B cell (primary cell): ENCODE measurements at regions not wholly inside any gene's neighbourhood (a gene's known extent, or its start where the extent isn't known, plus 50 kb on each side); places are given as distances from the start of the nearest gene placed in this dataset.

Experiments used
- ATAC-seq: fragments of 200-7000 bp; cut with Tn5 transposase; one replicate; pipeline ENCODE4 v1.10.0; 2021; ENCODE audit warnings: low read depth, mild to moderate bottlenecking, moderate number of reproducible peaks, moderate library complexity
- CTCF ChIA-PET: fragments of 350-600 bp; sonication (Branson Sonifier 250); formaldehyde crosslinking; loops from one replicate; lab custom pipeline; 2021; ENCODE audit warnings: antibody characterized with exemption, inconsistent platforms; lab: Charles Lee
- POLR2A ChIA-PET: fragments of 350-600 bp; sonication (Branson Sonifier 250); formaldehyde crosslinking; loops from one replicate; lab custom pipeline; 2021; ENCODE audit warnings: antibody characterized with exemption; lab: Charles Lee
- DNase-seq: peaks from one replicate; pipeline ENCODE4 v3.0.0; 2013
- H2AFZ ChIP-seq: 2 replicates; pipeline ENCODE4 v1.6.1; 2012; ENCODE audit warnings: mild to moderate bottlenecking, low read depth, low read length; ENCODE audit not compliant: insufficient read depth, poor library complexity, severe bottlenecking
- H3K27ac ChIP-seq, 2 donors: 1 replicate in 1 of 2; 2 replicates in 1 of 2; pipeline ENCODE4 v1.5.1; 2012 to 2013; ENCODE audit warnings: low read length in 2 of 2, mild to moderate bottlenecking in 2 of 2, moderate library complexity in 1 of 2
- H3K27me3 ChIP-seq, 4 experiments: fragments of 200-600 bp in 1 of 4; sonication (generic) in 1 of 4; replicated peaks in 1 of 4; 1 replicate in 2 of 4; 2 replicates in 2 of 4; pipeline versions ENCODE4 v1.6.1 to v1.7.0; 2013 to 2016; ENCODE audit warnings: low read length in 3 of 4, mild to moderate bottlenecking in 2 of 4, mixed read lengths in 1 of 4, moderate library complexity in 1 of 4; ENCODE audit not compliant: insufficient read depth in 4 of 4, control insufficient read depth in 3 of 4; ENCODE audit errors: control extremely low read depth in 1 of 4
- H3K36me3 ChIP-seq, 2 experiments: replicated peaks in 1 of 2; 1 replicate in 1 of 2; 2 replicates in 1 of 2; pipeline versions ENCODE4 v1.6.1 to v1.7.1; 2013; ENCODE audit warnings: low read length in 1 of 2; ENCODE audit not compliant: insufficient read depth in 2 of 2, control insufficient read depth in 1 of 2; ENCODE audit errors: control extremely low read depth in 1 of 2, extremely low read depth in 1 of 2
- H3K4me1 ChIP-seq, 2 donors: fragments of 200-600 bp in 1 of 2; sonication (generic) in 1 of 2; 1 replicate in 1 of 2; 2 replicates in 1 of 2; pipeline versions ENCODE4 v1.5.1 to v1.6.1; 2013 to 2017; ENCODE audit warnings: low read length in 2 of 2; ENCODE audit not compliant: control insufficient read depth in 2 of 2, insufficient read depth in 2 of 2
- H3K4me2 ChIP-seq: replicated peaks from 2 replicates; pipeline ENCODE3; 2012; ENCODE audit warnings: mild to moderate bottlenecking, low read depth, low read length; ENCODE audit not compliant: poor library complexity, severe bottlenecking
- H3K4me3 ChIP-seq, 5 experiments: fragments of 200-600 bp in 1 of 5; sonication (generic) in 1 of 5; 1 replicate in 3 of 5; 2 replicates in 2 of 5; pipeline versions ENCODE4 v1.5.1 to v1.7.0; 2011 to 2016; ENCODE audit warnings: low read length in 4 of 5, mild to moderate bottlenecking in 4 of 5, low read depth in 2 of 5, control low read depth in 1 of 5, moderate library complexity in 1 of 5; ENCODE audit not compliant: insufficient read depth in 1 of 5; ENCODE audit errors: control extremely low read depth in 1 of 5, extremely low read depth in 1 of 5
- H3K79me2 ChIP-seq: fragments of 200-600 bp; sonication (generic); one replicate; pipeline ENCODE4 v1.6.0; 2016; ENCODE audit warnings: low read length; ENCODE audit not compliant: control insufficient read depth, insufficient read depth
- H3K9ac ChIP-seq: fragments of 200-600 bp; sonication (generic); 2 replicates; pipeline ENCODE4 v1.6.1; 2017; ENCODE audit warnings: mild to moderate bottlenecking, low read length, moderate library complexity
- H3K9me3 ChIP-seq, 3 donors: one replicate each; pipeline versions ENCODE4 v1.6.1 to v1.7.1; 2013; ENCODE audit warnings: low read length in 2 of 3; ENCODE audit not compliant: control insufficient read depth in 2 of 3, insufficient read depth in 1 of 3; ENCODE audit errors: control extremely low read depth in 1 of 3
- H4K20me1 ChIP-seq: 2 replicates; pipeline ENCODE4 v1.6.0; 2012; ENCODE audit warnings: mild to moderate bottlenecking, low read length; ENCODE audit not compliant: insufficient read depth, control insufficient read depth, poor library complexity, severe bottlenecking
- H3K27ac Mint-ChIP-seq: one replicate; pipeline ENCODE4 v1.8.0; 2021; ENCODE audit warnings: mixed read lengths
- H3K27me3 Mint-ChIP-seq: one replicate; pipeline ENCODE4 v1.8.0; 2021; ENCODE audit warnings: mixed read lengths
- H3K4me1 Mint-ChIP-seq: one replicate; pipeline ENCODE4 v1.8.0; 2021; ENCODE audit warnings: mixed read lengths
- H3K4me3 Mint-ChIP-seq: one replicate; pipeline ENCODE4 v1.8.0; 2021; ENCODE audit warnings: mixed read lengths
- H3K9me3 Mint-ChIP-seq: one replicate; pipeline ENCODE4 v1.8.0; 2022; ENCODE audit warnings: mixed read lengths; ENCODE audit not compliant: insufficient read depth
- EZH2 ChIP-seq: IDR thresholded peaks from 2 replicates; pipeline ENCODE4 v1.6.1; 2012; ENCODE audit warnings: borderline replicate concordance, low read depth, mild to moderate bottlenecking, moderate library complexity, low read length; ENCODE audit not compliant: insufficient read depth, poor library complexity, severe bottlenecking
- WGBS: methylation state at CpG from one replicate; pipeline ENCODE4 v1.1.5; 2013; ENCODE audit warnings: missing lambda C conversion rate; ENCODE audit not compliant: insufficient coverage; 5-methylcytosine and 5-hydroxymethylcytosine counted together
- intact Hi-C: fragments of 100-400 bp; cut with micrococcal nuclease; formaldehyde crosslinking; loops from one replicate; pipeline ENCODE4 v1.10.0; 2022
- TF ChIP-seq, protein P1 (sequence below): fragments of 200-600 bp; IDR thresholded peaks from one replicate; pipeline ENCODE4 v1.8.0; 2022; ENCODE audit warnings: antibody characterized with exemption, mild to moderate bottlenecking

DNA sequence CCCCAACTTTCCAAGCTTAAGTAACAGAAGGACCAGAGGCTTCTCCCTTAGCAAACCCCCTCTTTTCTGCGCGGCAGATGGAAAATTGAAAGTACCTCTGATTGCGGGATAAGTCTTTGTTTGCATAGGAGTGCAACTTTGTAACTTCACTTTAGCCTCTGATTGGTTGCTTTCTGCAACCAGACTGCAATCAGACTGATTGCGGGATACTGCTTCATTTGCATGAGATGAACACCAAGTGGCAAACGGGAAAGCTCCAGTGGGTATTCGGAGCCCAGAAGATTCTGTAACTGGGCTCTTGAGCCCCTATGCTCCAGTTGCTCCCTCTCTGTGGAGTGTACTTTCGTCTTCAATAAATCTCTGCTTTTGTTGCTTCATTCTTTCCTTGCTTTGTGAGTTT, 260.6 kb downstream of the BAMBI start:
- no peak for ATAC-seq
- intact Hi-C loops, result no loop called here
- no peaks in the 10 kb centered on the region for H3K36me3 ChIP-seq
- Mint-ChIP-seq H3K4me3 (no peak overlapping the region), H3K9me3 (no peaks in the 10 kb centered on the region), H3K4me1 (no peaks in the 10 kb centered on the region), H3K27ac (no peak overlapping the region), H3K27me3 (no peaks in the 10 kb centered on the region)
- no peak overlapping the region for H3K4me2 ChIP-seq
- no peak overlapping the region for H3K9ac ChIP-seq
- no peak overlapping the region for H2AFZ ChIP-seq
- no peaks in the 10 kb centered on the region for H3K27me3 ChIP-seq
- no peak for DNase-seq
- H3K4me1 ChIP-seq, result no peaks in the 10 kb centered on the region
- POLR2A ChIA-PET, result no interaction called here
- H4K20me1 ChIP-seq, result no peaks in the 10 kb centered on the region
- CTCF ChIA-PET, result no interaction called here
- peaks cover 0 to 23% (median 1%) of the 10 kb centered on the region in 3 donors for H3K9me3 ChIP-seq
- no peak overlapping the region for H3K27ac ChIP-seq
- no peaks in the 10 kb centered on the region for H3K79me2 ChIP-seq
- WGBS, result 77% methylated on average over 4 of the region's 7 CpGs
- TF ChIP-seq EZH2, result no peak
- TF ChIP-seq, protein P1, sequence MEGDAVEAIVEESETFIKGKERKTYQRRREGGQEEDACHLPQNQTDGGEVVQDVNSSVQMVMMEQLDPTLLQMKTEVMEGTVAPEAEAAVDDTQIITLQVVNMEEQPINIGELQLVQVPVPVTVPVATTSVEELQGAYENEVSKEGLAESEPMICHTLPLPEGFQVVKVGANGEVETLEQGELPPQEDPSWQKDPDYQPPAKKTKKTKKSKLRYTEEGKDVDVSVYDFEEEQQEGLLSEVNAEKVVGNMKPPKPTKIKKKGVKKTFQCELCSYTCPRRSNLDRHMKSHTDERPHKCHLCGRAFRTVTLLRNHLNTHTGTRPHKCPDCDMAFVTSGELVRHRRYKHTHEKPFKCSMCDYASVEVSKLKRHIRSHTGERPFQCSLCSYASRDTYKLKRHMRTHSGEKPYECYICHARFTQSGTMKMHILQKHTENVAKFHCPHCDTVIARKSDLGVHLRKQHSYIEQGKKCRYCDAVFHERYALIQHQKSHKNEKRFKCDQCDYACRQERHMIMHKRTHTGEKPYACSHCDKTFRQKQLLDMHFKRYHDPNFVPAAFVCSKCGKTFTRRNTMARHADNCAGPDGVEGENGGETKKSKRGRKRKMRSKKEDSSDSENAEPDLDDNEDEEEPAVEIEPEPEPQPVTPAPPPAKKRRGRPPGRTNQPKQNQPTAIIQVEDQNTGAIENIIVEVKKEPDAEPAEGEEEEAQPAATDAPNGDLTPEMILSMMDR, result no peak
- H3K4me3 ChIP-seq, result no peak overlapping the region

DNA sequence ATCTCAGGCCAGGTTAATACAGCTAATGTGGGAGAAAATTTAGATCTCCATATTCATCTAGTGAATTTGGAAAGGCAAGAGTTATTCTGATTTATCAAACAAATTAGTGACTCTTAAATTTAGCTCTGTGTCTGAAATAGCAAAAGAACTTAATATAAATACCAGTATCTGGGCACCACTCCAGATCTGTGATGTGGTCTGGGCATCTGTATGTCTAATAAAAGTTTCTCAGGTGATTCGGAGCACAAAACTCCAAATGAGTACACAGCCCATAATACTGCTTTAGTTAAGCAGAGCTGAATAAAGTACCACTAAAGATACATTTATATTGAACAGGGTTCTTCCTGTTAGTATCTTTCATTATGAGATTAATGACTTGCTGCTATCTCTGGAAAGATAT, 261.4 kb downstream of the BAMBI start:
- Histone ChIP-seq H3K4me2 (no peak overlapping the region), H3K27me3 (no peaks in the 10 kb centered on the region), H3K9ac (no peak overlapping the region), H3K79me2 (no peaks in the 10 kb centered on the region), H3K27ac (no peak overlapping the region), H3K9me3 (peaks cover 0 to 21% (median 0%) of the 10 kb centered on the region in 3 donors), H3K36me3 (no peaks in the 10 kb centered on the region), H3K4me3 (no peak overlapping the region), H2AFZ (no peak overlapping the region), H4K20me1 (no peaks in the 10 kb centered on the region), H3K4me1 (no peaks in the 10 kb centered on the region)
- H3K9me3 Mint-ChIP-seq, result no peaks in the 10 kb centered on the region
- intact Hi-C loops, result no loop called here
- no CpG with 5 or more reads among the region's 1 CpG for WGBS
- H3K4me1 Mint-ChIP-seq, result no peaks in the 10 kb centered on the region
- no peaks in the 10 kb centered on the region for H3K27me3 Mint-ChIP-seq
- DNase-seq (no peak), ATAC-seq (no peak)
- TF ChIP-seq EZH2, result no peak
- TF ChIP-seq, protein P1, result no peak
- ChIA-PET POLR2A (no interaction called here), CTCF (no interaction called here)
- no peak overlapping the region for H3K4me3 Mint-ChIP-seq
- H3K27ac Mint-ChIP-seq, result no peak overlapping the region
